Cerebellar cortex (tissue), 1 donor: ENCODE measurements at regions not wholly inside any gene's neighbourhood (a gene's known extent, or its start where the extent isn't known, plus 50 kb on each side); places are given as distances from the start of the nearest gene placed in this dataset.

Experiments
- DNase-seq: peaks from one replicate; pipeline ENCODE4 v3.0.0-alpha.2; 2015; ENCODE audit warnings: low spot score

GRCh38 chr1:239826736-239827135, 264.9 kb upstream of the FMN2 start:
- no peak for DNase-seq

GRCh38 chr1:239829535-239829934, 262.1 kb upstream of the FMN2 start:
- DNase-seq, result no peak

GRCh38 chr1:239831577-239832355, 259.9 kb upstream of the FMN2 start:
- no peak for DNase-seq

DNA sequence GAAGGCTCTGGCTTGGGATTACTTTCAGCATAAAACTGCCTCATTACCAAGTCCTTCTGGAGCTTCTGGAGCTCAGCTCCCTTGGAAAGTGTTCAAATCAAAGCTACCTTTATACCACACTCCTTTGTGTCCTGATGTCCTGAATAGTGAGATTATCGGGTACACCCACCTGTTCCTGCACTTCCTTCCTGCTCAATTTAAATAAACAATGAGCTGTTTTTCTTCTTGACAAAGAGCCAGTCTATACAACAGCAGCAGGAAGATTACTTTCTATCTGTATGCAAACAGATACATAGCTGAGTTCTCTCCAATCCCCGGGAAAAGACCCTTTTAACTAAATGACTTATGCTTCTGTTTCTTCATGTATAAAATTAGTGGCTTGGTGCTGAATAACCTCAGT, 258.0 kb upstream of the FMN2 start:
- no peak for DNase-seq

DNA sequence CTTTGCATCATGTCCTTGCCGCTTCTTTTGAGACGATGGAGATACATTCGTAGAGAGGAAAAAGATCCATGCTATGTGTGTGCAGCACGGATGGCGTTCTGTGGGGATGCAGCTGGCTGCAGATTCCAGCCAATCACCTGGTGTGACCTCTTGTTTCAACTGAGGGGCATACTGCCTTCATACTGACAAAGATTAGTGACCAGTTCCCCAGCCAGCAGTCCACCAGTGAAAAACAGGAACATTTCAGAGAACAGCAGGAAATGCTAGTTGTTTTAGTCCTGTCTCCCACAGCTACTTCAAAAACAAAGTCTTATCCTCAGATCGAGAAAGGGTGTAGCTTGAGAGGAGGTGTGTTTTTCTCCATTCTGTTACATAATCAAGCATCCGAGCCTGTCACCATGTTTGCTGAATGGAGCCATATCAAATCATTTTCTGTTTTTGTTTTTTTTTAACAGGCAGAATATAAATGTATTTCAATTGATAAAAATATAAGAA, 255.7 kb upstream of the FMN2 start:
- DNase-seq, result no peak

DNA sequence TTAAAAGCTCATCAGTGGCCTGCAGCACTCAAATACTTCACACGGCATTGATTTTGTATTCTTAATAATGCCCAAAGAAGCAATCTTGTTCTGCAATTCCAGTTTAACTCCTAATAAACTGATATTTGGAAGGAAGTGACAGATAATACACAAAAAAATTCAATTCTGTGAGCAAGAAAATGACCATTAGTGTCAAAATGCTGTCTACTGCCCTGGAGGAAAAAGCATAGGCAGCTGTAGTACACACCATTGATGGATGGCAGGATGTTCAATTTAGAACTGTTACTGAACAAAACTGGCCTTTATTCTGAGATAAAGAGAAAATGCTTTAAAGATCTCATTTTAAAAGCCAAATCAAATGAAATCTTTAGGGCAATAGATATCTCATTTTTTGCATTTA, 251.3 kb upstream of the FMN2 start:
- DNase-seq, result no peak

DNA sequence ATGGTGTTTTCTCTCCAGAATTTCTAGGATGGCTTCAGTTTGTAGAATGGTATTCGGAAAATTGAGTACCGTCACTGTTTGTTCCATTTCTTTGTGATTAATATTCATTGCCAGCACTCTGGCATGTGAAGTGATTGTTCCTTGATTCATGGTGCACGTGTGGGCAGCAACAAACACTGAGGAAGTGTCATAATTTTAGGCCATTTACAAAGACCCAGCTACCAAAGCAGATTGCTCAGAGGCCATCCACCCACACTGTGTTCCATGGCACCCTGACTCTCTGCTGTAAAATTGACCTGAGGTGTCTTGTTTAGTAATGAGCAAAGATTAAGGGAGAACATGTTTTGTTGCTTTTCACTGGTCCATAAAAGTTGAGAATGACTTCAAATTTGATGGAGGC, 250.9 kb upstream of the FMN2 start:
- DNase-seq, result no peak

GRCh38 chr1:239841631-239842030, 250.1 kb upstream of the FMN2 start:
- no peak for DNase-seq

- no peak for DNase-seq
Observed at GRCh38 chr1:239843541-239843940, 248.1 kb upstream of the FMN2 start.

DNA sequence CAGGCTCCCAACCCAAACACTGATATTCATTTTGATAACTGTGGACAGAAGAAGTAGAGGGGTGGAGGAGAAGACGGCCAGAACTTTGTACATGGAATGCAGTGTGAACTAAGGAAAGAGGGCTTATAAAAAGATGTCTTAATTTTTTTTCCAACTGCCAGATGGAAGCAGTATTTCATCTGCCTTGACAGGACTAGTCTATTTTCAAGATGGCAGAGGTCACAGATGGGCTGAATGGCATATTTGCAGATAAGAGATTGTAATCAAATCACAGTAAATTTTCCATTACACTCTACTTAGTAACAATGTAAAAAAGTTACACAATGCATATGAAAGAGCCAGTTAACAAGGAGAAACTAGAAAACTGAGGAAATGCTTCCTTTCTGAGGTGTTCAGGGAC, 246.8 kb upstream of the FMN2 start:
- no peak for DNase-seq

- DNase-seq, result no peak
Observed at GRCh38 chr1:239854922-239855321, 236.8 kb upstream of the FMN2 start.

DNA sequence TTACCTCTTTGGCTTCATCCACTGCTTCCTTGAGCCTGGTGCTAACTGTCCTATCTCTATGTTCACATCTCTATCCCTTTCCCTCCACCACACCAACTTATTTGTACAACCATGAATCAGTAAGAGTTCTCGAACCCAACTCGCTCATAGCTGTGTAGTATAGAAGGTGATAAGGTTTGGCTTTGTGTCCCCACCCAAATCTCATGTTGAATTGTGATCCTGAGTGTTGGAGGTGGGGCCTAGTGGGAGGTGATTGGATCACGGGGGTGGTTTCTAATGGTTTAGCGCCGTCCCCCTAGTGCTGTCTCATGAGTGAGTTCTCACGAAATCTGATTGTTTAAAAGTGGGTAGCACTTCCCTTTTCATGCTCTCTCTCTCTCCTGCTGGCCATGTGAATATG, 235.6 kb upstream of the FMN2 start:
- DNase-seq, result no peak

DNA sequence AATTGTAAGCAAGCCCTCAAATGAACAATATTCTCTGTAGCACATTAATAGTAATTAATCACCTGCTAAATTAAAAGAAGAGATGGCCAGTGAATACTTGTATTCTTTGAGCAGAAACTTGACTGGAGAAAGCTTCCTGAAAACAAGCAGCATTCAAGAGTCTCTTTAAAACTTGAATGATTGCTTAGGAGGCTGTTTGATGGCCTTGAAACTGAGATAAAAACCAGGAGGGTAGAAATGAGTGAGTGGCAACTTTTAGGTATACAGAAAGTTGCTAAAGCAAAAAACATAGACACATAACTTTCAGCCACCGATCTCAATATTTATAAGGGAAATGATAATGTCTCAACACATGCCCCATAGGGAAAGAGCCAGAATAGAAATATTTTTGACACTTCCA, 234.8 kb upstream of the FMN2 start:
- DNase-seq, result no peak

- DNase-seq, result no peak
Observed at GRCh38 chr1:239858057-239858456, 233.6 kb upstream of the FMN2 start.

- DNase-seq, result no peak
Observed at GRCh38 chr1:239858529-239858928, 233.2 kb upstream of the FMN2 start.

GRCh38 chr1:239861985-239862384, 229.7 kb upstream of the FMN2 start:
- no peak for DNase-seq

- no peak for DNase-seq
Observed at GRCh38 chr1:239868058-239868832, 223.4 kb upstream of the FMN2 start.

GRCh38 chr1:239870194-239870593, 221.5 kb upstream of the FMN2 start:
- DNase-seq, result no peak

DNA sequence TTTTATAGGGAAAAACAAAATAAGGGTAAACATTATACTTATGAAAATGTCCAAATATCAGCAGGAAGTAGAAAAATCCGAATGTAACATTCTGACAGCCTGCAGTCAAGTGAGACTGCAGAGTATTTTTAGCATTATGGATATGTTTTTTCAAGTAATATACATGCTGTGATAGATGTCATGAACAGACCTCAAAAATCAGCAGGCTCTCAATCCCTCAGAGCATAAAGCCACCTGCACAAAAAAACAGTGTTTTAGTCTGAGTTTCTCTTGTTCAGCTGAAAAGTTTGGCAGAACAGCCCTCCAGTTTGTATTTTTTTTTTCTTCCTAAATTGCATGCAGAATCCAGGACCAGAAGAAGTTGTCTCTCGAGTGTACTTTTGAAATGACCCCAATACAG, 219.1 kb upstream of the FMN2 start:
- no peak for DNase-seq

GRCh38 chr1:239874831-239875230, 216.9 kb upstream of the FMN2 start:
- no peak for DNase-seq

DNA sequence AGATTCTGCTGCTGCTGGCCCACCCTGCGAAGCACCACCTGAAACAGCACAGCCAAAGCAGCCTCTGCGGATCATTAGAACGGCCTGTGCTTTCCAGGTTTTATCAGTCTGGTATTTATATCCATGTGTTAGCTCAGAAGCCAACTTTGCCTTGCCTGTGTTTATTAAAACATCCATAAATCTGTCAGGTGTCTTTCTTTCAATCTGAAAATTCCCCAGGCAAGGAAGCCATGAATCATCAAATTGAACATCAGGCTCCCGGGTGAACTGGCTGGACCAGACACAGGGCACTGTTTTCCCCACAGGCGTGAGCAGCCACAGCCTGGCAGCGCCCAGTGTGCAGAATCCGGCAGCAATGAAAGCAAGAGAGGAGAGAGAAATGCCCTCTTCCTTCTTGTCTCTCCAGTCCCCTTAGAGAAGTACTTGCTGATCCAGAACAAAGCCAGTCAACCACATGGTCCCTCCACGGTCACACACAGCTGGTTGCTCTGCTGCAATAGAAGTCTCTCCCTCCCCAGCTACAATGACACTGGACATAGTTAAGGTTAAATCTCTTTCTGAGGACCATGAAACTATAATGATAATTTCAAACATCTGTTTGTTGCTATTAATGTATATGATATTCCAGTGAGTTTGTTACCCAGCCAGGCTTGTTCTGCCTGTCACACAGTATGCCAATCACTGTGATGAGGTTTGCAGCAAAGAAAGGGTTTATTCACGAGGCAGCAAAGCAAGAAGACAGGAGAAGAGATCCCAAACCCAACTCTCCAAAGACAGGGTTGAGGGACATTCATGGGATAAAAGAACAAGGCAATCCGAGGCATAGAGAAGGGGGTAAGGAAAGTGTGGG, 212.1 kb upstream of the FMN2 start:
- no peak for DNase-seq

GRCh38 chr1:239882967-239883366, 208.7 kb upstream of the FMN2 start:
- no peak for DNase-seq

GRCh38 chr1:239884796-239885195, 206.9 kb upstream of the FMN2 start:
- DNase-seq, result no peak
